OCI-LY3 (cell line): ENCODE measurements at regions not wholly inside any gene's neighbourhood (a gene's known extent, or its start where the extent isn't known, plus 50 kb on each side); places are given as distances from the start of the nearest gene placed in this dataset.

Source experiments
- EZH2phosphoT487 ChIP-seq: fragments of 200-600 bp; shearing (Covaris generic); IDR thresholded peaks from 2 replicates; pipeline ENCODE4 v1.6.1; 2018; ENCODE audit warnings: antibody characterized with exemption, mixed run types, low read depth
- TF ChIP-seq, protein P1 (sequence below): fragments of 200-600, 300-600 bp; sonication (generic); IDR thresholded peaks from 2 replicates; pipeline ENCODE4 v1.5.1; 2014; ENCODE audit warnings: antibody characterized with exemption, low read length, low read depth

DNA sequence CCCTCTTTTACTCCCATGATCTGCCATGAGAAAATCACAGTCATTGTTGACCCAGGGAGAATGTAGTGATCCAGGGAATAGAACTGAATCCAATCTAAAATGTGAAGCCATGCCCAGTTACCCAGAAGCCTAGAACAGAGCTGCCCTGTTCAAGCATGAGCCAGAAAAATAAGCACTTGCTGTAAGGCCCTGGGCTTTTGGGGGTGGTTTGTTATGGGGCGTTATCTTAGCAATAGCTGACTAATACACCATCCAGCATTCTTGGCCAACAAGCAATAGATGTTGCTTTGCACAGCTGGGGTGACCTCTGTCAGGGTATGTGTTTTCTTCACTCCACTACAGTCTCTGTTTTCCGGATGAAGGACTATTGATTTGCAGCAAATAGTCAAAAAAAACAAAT is 120.4 kb downstream of the ZFP64 start:
- TF ChIP-seq, protein P1, sequence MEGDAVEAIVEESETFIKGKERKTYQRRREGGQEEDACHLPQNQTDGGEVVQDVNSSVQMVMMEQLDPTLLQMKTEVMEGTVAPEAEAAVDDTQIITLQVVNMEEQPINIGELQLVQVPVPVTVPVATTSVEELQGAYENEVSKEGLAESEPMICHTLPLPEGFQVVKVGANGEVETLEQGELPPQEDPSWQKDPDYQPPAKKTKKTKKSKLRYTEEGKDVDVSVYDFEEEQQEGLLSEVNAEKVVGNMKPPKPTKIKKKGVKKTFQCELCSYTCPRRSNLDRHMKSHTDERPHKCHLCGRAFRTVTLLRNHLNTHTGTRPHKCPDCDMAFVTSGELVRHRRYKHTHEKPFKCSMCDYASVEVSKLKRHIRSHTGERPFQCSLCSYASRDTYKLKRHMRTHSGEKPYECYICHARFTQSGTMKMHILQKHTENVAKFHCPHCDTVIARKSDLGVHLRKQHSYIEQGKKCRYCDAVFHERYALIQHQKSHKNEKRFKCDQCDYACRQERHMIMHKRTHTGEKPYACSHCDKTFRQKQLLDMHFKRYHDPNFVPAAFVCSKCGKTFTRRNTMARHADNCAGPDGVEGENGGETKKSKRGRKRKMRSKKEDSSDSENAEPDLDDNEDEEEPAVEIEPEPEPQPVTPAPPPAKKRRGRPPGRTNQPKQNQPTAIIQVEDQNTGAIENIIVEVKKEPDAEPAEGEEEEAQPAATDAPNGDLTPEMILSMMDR = no peak
- no peak for TF ChIP-seq EZH2phosphoT487
